ENCODE measurements at regions not wholly inside any gene's neighbourhood (a gene's known extent, or its start where the extent isn't known, plus 50 kb on each side); places are given as distances from the start of the nearest gene placed in this dataset.

GRCh38 chr2:192373221-192373620, 178.5 kb upstream of the TMEFF2 start:
- ChIA-PET POLR2A (no interaction called here), CTCF (no interaction called here)
- H3K36me3 ChIP-seq (ENCODE audit: control insufficient read depth in 2 of 2, insufficient read depth in 1 of 2, low read length in 2 of 2): no peaks in the 10 kb centered on the region
- no peaks in the 10 kb centered on the region for H3K9me3 ChIP-seq (ENCODE audit: control insufficient read depth, insufficient read depth, low read depth, low read length)
- H3K4me1 ChIP-seq (ENCODE audit: control insufficient read depth, insufficient read depth, low read length): no peaks in the 10 kb centered on the region
- TF ChIP-seq SETDB1 (IDR thresholded peaks at IDR 0.05; ENCODE audit: insufficient read length, low read length): no peak
- no peak for TF ChIP-seq YY2 (tag by site-specific recombination; IDR thresholded peaks at IDR 0.05)
- no peak for TF ChIP-seq ZNF112 (tag by site-specific recombination; IDR thresholded peaks at IDR 0.05)
- TF ChIP-seq ZNF548 (tag by site-specific recombination; IDR thresholded peaks at IDR 0.05): no peak
- no peak for TF ChIP-seq ZNF423 (tag by site-specific recombination; IDR thresholded peaks at IDR 0.05)
- TF ChIP-seq ZBTB21 (tag by site-specific recombination; IDR thresholded peaks at IDR 0.05): no peak
- no peak for TF ChIP-seq ZNF621 (tag by site-specific recombination; IDR thresholded peaks at IDR 0.05)
- TF ChIP-seq ZSCAN5A (tag by site-specific recombination; IDR thresholded peaks at IDR 0.05): no peak
- TF ChIP-seq MYNN (tag by site-specific recombination; IDR thresholded peaks at IDR 0.05; ENCODE audit: borderline replicate concordance): no peak
- no peak overlapping the region for H3K27ac ChIP-seq (ENCODE audit: extremely low read depth, low read depth, low read length)
- H3K4me3 ChIP-seq (ENCODE audit: low read depth, low read length): no peak overlapping the region

DNA sequence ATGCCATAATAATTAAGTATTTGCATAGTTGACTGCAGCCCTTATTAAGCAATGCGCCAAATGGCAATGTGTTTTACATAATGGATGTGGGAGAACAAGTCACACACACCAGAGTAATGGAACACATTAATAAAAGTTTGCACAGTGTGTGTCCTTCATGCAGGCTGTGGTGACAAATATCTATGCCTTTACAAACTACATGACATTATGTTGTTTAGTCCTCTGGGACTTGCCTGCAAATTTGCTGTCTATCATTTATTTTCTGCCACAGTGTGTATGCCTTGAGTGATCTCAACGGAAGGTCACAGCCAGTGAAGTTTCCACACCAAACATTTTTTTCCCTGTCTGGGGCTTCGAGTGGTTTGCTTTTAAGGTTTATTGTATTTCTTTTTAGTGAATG, 175.2 kb upstream of the TMEFF2 start:
- no peak for TF ChIP-seq ZNF624 (tag by site-specific recombination; IDR thresholded peaks at IDR 0.05)
- no peak for TF ChIP-seq ZNF140 (tag by site-specific recombination; IDR thresholded peaks at IDR 0.05)
- no peak for TF ChIP-seq ZNF23 (tag by site-specific recombination; IDR thresholded peaks at IDR 0.05; ENCODE audit: borderline replicate concordance)
- no peak for TF ChIP-seq ZNF146 (tag by site-specific recombination; IDR thresholded peaks at IDR 0.05)
- TF ChIP-seq EGR2 (tag by site-specific recombination; IDR thresholded peaks at IDR 0.05; ENCODE audit: low read depth): no peak
- TF ChIP-seq ZNF341 (tag by site-specific recombination; IDR thresholded peaks at IDR 0.05; ENCODE audit: low read depth): no peak
- no peak for TF ChIP-seq HOXC10 (CRISPR knock-in tag; IDR thresholded peaks at IDR 0.05)
- no peak for TF ChIP-seq ZNF132 (tag by site-specific recombination; IDR thresholded peaks at IDR 0.05; ENCODE audit: borderline replicate concordance)
- no peak for TF ChIP-seq HOXA7 (CRISPR knock-in tag; IDR thresholded peaks at IDR 0.05; ENCODE audit: borderline replicate concordance)
- TF ChIP-seq GLI2 (tag by site-specific recombination; IDR thresholded peaks at IDR 0.05; ENCODE audit: borderline replicate concordance, low read depth): no peak
- TF ChIP-seq ZNF350 (tag by site-specific recombination; IDR thresholded peaks at IDR 0.05): no peak
- TF ChIP-seq, protein P1, sequence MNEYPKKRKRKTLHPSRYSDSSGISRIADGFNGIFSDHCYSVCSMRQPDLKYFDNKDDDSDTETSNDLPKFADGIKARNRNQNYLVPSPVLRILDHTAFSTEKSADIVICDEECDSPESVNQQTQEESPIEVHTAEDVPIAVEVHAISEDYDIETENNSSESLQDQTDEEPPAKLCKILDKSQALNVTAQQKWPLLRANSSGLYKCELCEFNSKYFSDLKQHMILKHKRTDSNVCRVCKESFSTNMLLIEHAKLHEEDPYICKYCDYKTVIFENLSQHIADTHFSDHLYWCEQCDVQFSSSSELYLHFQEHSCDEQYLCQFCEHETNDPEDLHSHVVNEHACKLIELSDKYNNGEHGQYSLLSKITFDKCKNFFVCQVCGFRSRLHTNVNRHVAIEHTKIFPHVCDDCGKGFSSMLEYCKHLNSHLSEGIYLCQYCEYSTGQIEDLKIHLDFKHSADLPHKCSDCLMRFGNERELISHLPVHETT (tag by site-specific recombination; IDR thresholded peaks at IDR 0.05): no peak
- ChIA-PET POLR2A (no interaction called here), CTCF (interaction anchor here (0.6 kb wide), 1 partner anchor 175 kb away, joined by 3 read pairs; the partner anchor contains the start of gene TMEFF2)
- Histone ChIP-seq H3K27ac (ENCODE audit: extremely low read depth, low read depth, low read length) (no peak overlapping the region), H3K4me1 (ENCODE audit: control insufficient read depth, insufficient read depth, low read length) (no peaks in the 10 kb centered on the region), H3K4me3 (ENCODE audit: low read depth, low read length) (no peak overlapping the region), H3K36me3 (ENCODE audit: control insufficient read depth in 2 of 2, insufficient read depth in 1 of 2, low read length in 2 of 2) (no peaks in the 10 kb centered on the region), H3K9me3 (ENCODE audit: control insufficient read depth, insufficient read depth, low read depth, low read length) (no peaks in the 10 kb centered on the region)

DNA sequence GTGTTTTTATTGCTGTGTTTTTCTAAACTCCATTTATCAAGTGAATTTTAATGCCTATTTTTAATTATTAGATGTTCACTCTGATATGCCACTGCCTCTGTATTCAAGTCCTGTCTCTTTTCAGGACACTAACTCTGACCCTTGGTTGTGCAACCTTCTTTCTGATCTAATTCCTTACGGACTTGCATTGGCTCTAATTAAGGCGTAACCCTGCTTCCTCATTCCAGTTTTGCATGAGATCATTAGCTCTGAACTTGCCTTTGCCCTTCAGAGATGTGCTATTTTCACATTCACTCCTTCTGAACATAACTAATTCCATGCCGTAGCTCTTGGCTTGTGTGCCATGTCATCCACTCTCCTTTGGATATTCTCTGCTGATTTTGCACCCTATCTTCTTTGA, 162.5 kb upstream of the TMEFF2 start:
- no peaks in the 10 kb centered on the region for H3K4me1 ChIP-seq (ENCODE audit: control insufficient read depth, insufficient read depth, low read length)
- CTCF ChIA-PET: interaction anchor here (0.7 kb wide), 1 partner anchor 656 kb away, joined by 3 read pairs; no protein-coding TSS in a partner anchor
- no peaks in the 10 kb centered on the region for H3K36me3 ChIP-seq (ENCODE audit: control insufficient read depth in 2 of 2, insufficient read depth in 1 of 2, low read length in 2 of 2)
- no peak overlapping the region for H3K27ac ChIP-seq (ENCODE audit: extremely low read depth, low read depth, low read length)
- POLR2A ChIA-PET: no interaction called here
- H3K4me3 ChIP-seq (ENCODE audit: low read depth, low read length): no peak overlapping the region
- H3K9me3 ChIP-seq (ENCODE audit: control insufficient read depth, insufficient read depth, low read depth, low read length): no peaks in the 10 kb centered on the region
- TF ChIP-seq ZNF677 (tag by site-specific recombination; IDR thresholded peaks at IDR 0.05) (no peak), ZNF473 (tag by site-specific recombination; IDR thresholded peaks at IDR 0.05) (no peak), ZBTB21 (tag by site-specific recombination; IDR thresholded peaks at IDR 0.05) (no peak), ZNF302 (tag by site-specific recombination; IDR thresholded peaks at IDR 0.05; ENCODE audit: low read depth) (no peak), TRIM28 (IDR thresholded peaks at IDR 0.05; ENCODE audit: borderline replicate concordance, low read length) (no peak), ZNF580 (tag by site-specific recombination; IDR thresholded peaks at IDR 0.05) (no peak), ZNF548 (tag by site-specific recombination; IDR thresholded peaks at IDR 0.05) (no peak), MEIS1 (CRISPR knock-in tag; IDR thresholded peaks at IDR 0.05; ENCODE audit: borderline replicate concordance) (no peak), ZNF404 (tag by site-specific recombination; IDR thresholded peaks at IDR 0.05) (no peak), ZNF266 (tag by site-specific recombination; IDR thresholded peaks at IDR 0.05; ENCODE audit: low read depth) (no peak), ZBTB7A (tag by site-specific recombination; IDR thresholded peaks at IDR 0.05; ENCODE audit: low read depth) (no peak), ZFP69B (tag by site-specific recombination; IDR thresholded peaks at IDR 0.05) (no peak), ZNF121 (tag by site-specific recombination; IDR thresholded peaks at IDR 0.05) (no peak), ZNF274 (IDR thresholded peaks at IDR 0.05; ENCODE audit: low read length) (no peak), ZNF274 (tag by site-specific recombination; IDR thresholded peaks at IDR 0.05; ENCODE audit: borderline replicate concordance) (no peak)
